NB4 (cell line): ENCODE measurements at regions not wholly inside any gene's neighbourhood (a gene's known extent, or its start where the extent isn't known, plus 50 kb on each side); places are given as distances from the start of the nearest gene placed in this dataset.

Experiments used
- CTCF ChIP-seq: IDR thresholded peaks from one replicate; pipeline ENCODE4 v1.5.1; 2012; ENCODE audit warnings: low read depth, low read length
- MAX ChIP-seq: IDR thresholded peaks from 2 replicates; pipeline ENCODE4 v1.6.1; 2011; ENCODE audit warnings: low read depth, low read length
- MYC ChIP-seq: IDR thresholded peaks from 2 replicates; pipeline ENCODE4 v1.6.1; 2011; ENCODE audit warnings: low read depth, low read length
- POLR2A ChIP-seq: IDR thresholded peaks from 2 replicates; pipeline ENCODE4 v1.6.1; 2011; ENCODE audit warnings: mild to moderate bottlenecking; ENCODE audit not compliant: insufficient read length; ENCODE audit errors: extremely low read depth

- TF ChIP-seq CTCF (no peak), POLR2A (no peak), MAX (no peak), MYC (no peak)
These were observed 95.1 kb upstream of the MRPS22 start for GRCh38 chr3:139248593-139249255.
